ENCODE measurements at regions not wholly inside any gene's neighbourhood (a gene's known extent, or its start where the extent isn't known, plus 50 kb on each side); places are given as distances from the start of the nearest gene placed in this dataset.

DNA sequence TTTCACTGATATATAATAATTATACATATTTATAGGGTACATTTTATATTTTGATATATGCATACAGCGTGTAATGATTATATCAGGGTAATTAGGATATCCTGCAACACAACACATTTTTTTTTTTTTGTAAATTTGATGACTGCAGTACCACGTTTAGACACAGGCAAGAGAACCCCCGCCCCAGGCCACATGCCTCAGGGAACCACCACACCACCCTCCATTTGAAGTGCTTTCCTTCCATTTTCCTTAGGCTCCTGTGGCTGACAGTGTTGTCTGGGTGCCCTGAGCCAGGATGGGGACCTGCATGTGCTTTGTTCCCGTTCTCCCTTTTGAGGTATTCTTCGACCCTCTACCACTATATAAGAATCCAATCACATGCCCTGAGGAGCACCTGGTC, 161.6 kb upstream of the CTAGE1 start:
- no peak overlapping the region for H3K4me2 ChIP-seq (ENCODE audit: low read length)
- H3K9ac ChIP-seq (ENCODE audit: low read length) = no peak overlapping the region
- intact Hi-C loops (cut with micrococcal nuclease) = no loop called here
- CTCF ChIA-PET = no interaction called here
- H3K36me3 ChIP-seq (ENCODE audit: control insufficient read depth in 1 of 2, insufficient read depth in 2 of 2, low read length in 2 of 2) = no peaks in the 10 kb centered on the region
- no peak for ATAC-seq
- H2AFZ ChIP-seq (ENCODE audit: low read depth, low read length, poor library complexity, severe bottlenecking) = no peak overlapping the region
- H3K4me3 ChIP-seq (replicated peaks in 1 of 2; ENCODE audit: low read depth in 1 of 2, low read length in 2 of 2) = no peak overlapping the region
- no peaks in the 10 kb centered on the region for H3K79me2 ChIP-seq (ENCODE audit: insufficient read depth, low read length)
- POLR2A ChIA-PET = no interaction called here
- no peaks in the 10 kb centered on the region for H3K27me3 ChIP-seq (ENCODE audit: insufficient read depth, low read length)
- H4K20me1 ChIP-seq (ENCODE audit: insufficient read depth) = no peaks in the 10 kb centered on the region
- RAD21 ChIA-PET (ENCODE audit: low non-redundant PET in 1 of 2, low total read pairs in 2 of 2, uncharacterized antibody in 2 of 2, unreplicated experiment in 2 of 2) = no interaction called here
- TF ChIP-seq, protein P1, sequence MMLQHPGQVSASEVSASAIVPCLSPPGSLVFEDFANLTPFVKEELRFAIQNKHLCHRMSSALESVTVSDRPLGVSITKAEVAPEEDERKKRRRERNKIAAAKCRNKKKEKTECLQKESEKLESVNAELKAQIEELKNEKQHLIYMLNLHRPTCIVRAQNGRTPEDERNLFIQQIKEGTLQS (IDR thresholded peaks at IDR 0.05) = no peak
- no peak for TF ChIP-seq EZH2 (IDR thresholded peaks at IDR 0.05)
- TF ChIP-seq, protein P2, sequence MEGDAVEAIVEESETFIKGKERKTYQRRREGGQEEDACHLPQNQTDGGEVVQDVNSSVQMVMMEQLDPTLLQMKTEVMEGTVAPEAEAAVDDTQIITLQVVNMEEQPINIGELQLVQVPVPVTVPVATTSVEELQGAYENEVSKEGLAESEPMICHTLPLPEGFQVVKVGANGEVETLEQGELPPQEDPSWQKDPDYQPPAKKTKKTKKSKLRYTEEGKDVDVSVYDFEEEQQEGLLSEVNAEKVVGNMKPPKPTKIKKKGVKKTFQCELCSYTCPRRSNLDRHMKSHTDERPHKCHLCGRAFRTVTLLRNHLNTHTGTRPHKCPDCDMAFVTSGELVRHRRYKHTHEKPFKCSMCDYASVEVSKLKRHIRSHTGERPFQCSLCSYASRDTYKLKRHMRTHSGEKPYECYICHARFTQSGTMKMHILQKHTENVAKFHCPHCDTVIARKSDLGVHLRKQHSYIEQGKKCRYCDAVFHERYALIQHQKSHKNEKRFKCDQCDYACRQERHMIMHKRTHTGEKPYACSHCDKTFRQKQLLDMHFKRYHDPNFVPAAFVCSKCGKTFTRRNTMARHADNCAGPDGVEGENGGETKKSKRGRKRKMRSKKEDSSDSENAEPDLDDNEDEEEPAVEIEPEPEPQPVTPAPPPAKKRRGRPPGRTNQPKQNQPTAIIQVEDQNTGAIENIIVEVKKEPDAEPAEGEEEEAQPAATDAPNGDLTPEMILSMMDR (IDR thresholded peaks at IDR 0.05 in 2 of 3, conservative IDR thresholded peaks at IDR 0.05 in 1 of 3; ENCODE audit: borderline replicate concordance in 1 of 3, insufficient read depth in 1 of 3, low read depth in 2 of 3, low read length in 2 of 3) = no peak
- no peak for TF ChIP-seq SRF (IDR thresholded peaks at IDR 0.05; ENCODE audit: low read depth)
- TF ChIP-seq TCF7L2 (IDR thresholded peaks at IDR 0.05; ENCODE audit: borderline replicate concordance, extremely low read depth, insufficient read depth, insufficient read length) = no peak
- no peak for TF ChIP-seq YY1 (IDR thresholded peaks at IDR 0.05; ENCODE audit: extremely low read depth, insufficient replicate concordance, low read depth, low read length)
- TF ChIP-seq ZFX (IDR thresholded peaks at IDR 0.05) = no peak
- no peak for TF ChIP-seq RAD21 (IDR thresholded peaks at IDR 0.05; ENCODE audit: low read depth)
- no peak for TF ChIP-seq ZNF274 (IDR thresholded peaks at IDR 0.05; ENCODE audit: low read depth, low read length)
- TF ChIP-seq EZH2phosphoT487 (IDR thresholded peaks at IDR 0.05; ENCODE audit: borderline replicate concordance) = no peak
- TF ChIP-seq SIN3A (IDR thresholded peaks at IDR 0.05; ENCODE audit: low read depth) = no peak
- TF ChIP-seq FOSL1 (IDR thresholded peaks at IDR 0.05; ENCODE audit: low read depth) = no peak
- no peak for TF ChIP-seq CEBPB (IDR thresholded peaks at IDR 0.05; ENCODE audit: low read depth)
- TF ChIP-seq, protein P3, sequence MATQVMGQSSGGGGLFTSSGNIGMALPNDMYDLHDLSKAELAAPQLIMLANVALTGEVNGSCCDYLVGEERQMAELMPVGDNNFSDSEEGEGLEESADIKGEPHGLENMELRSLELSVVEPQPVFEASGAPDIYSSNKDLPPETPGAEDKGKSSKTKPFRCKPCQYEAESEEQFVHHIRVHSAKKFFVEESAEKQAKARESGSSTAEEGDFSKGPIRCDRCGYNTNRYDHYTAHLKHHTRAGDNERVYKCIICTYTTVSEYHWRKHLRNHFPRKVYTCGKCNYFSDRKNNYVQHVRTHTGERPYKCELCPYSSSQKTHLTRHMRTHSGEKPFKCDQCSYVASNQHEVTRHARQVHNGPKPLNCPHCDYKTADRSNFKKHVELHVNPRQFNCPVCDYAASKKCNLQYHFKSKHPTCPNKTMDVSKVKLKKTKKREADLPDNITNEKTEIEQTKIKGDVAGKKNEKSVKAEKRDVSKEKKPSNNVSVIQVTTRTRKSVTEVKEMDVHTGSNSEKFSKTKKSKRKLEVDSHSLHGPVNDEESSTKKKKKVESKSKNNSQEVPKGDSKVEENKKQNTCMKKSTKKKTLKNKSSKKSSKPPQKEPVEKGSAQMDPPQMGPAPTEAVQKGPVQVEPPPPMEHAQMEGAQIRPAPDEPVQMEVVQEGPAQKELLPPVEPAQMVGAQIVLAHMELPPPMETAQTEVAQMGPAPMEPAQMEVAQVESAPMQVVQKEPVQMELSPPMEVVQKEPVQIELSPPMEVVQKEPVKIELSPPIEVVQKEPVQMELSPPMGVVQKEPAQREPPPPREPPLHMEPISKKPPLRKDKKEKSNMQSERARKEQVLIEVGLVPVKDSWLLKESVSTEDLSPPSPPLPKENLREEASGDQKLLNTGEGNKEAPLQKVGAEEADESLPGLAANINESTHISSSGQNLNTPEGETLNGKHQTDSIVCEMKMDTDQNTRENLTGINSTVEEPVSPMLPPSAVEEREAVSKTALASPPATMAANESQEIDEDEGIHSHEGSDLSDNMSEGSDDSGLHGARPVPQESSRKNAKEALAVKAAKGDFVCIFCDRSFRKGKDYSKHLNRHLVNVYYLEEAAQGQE (IDR thresholded peaks at IDR 0.05; ENCODE audit: low read depth) = no peak
- TF ChIP-seq SP1 (IDR thresholded peaks at IDR 0.05; ENCODE audit: low read depth) = no peak
- TF ChIP-seq, protein P4, sequence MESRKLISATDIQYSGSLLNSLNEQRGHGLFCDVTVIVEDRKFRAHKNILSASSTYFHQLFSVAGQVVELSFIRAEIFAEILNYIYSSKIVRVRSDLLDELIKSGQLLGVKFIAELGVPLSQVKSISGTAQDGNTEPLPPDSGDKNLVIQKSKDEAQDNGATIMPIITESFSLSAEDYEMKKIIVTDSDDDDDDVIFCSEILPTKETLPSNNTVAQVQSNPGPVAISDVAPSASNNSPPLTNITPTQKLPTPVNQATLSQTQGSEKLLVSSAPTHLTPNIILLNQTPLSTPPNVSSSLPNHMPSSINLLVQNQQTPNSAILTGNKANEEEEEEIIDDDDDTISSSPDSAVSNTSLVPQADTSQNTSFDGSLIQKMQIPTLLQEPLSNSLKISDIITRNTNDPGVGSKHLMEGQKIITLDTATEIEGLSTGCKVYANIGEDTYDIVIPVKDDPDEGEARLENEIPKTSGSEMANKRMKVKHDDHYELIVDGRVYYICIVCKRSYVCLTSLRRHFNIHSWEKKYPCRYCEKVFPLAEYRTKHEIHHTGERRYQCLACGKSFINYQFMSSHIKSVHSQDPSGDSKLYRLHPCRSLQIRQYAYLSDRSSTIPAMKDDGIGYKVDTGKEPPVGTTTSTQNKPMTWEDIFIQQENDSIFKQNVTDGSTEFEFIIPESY (IDR thresholded peaks at IDR 0.05; ENCODE audit: extremely low read depth, insufficient replicate concordance, low read length) = no peak
- TF ChIP-seq, protein P5, sequence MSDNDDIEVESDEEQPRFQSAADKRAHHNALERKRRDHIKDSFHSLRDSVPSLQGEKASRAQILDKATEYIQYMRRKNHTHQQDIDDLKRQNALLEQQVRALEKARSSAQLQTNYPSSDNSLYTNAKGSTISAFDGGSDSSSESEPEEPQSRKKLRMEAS (IDR thresholded peaks at IDR 0.05) = no peak
- TF ChIP-seq ELF1 (IDR thresholded peaks at IDR 0.05; ENCODE audit: borderline replicate concordance, low read depth) = no peak
- peaks cover 0 to 4% of the 10 kb centered on the region in 2 experiments; a peak in 1 of 4 replicates for H3K4me1 ChIP-seq (ENCODE audit: control insufficient read depth in 1 of 2, insufficient read depth in 2 of 2, low read length in 2 of 2)
- H3K9me2 ChIP-seq (ENCODE audit: insufficient read depth) = no peaks in the 10 kb centered on the region
- no TSS peak for BruUV-seq (replicated peaks)
- DNase-seq (ENCODE audit: low read depth, low spot score) = no peak
- H3K9me3 ChIP-seq (ENCODE audit: control insufficient read depth in 1 of 2, insufficient read depth in 1 of 2, low read depth in 1 of 2, low read length in 2 of 2) = no peaks in the 10 kb centered on the region
- H3K27ac ChIP-seq (ENCODE audit: low read depth, low read length) = no peak overlapping the region

Data from HCT116 (cell line).